ENCODE measurements at regions not wholly inside any gene's neighbourhood (a gene's known extent, or its start where the extent isn't known, plus 50 kb on each side); places are given as distances from the start of the nearest gene placed in this dataset.

DNA sequence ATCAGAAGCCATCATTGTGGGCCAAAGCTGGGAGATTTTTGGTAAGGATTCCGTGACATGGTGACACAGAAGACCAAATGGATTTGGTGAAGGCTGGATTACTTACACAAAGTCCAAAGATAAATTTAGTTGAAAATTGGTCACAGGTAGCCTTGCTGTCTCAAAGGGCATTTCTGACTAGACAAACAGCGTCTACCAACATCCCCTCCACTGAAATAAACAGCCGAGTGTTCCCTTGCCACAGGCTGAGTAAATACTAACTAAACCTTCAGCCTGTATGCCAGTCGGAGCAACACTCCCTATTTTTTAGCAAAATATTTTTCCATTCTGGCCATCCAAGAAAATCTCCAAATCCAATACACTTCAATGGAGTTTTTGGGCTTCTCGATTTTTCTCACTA lies 279.9 kb upstream of the CITED2 start:
- no peak for DNase-seq (ENCODE audit: low spot score)
- Histone ChIP-seq H3K4me2 (peak overlapping the region; percentile 51), H3K4me1 (ENCODE audit: insufficient read depth) (peaks cover 12% of the 10 kb centered on the region), H3K79me2 (no peaks in the 10 kb centered on the region), H3K36me3 (replicated peaks; ENCODE audit: insufficient read depth, low read depth) (no peaks in the 10 kb centered on the region), H2AFZ (peak overlapping the region; percentile 9), H3K9me3 (ENCODE audit: low read depth) (no peaks in the 10 kb centered on the region), H3K27me3 (no peaks in the 10 kb centered on the region), H3K9me2 (replicated peaks; ENCODE audit: insufficient read depth) (no peaks in the 10 kb centered on the region), H3K4me3 (no peak overlapping the region), H4K20me1 (ENCODE audit: insufficient read depth, poor library complexity, severe bottlenecking) (no peaks in the 10 kb centered on the region), H3K27ac (peak overlapping the region; percentile 93)
- WGBS (ENCODE audit: low lambda C conversion rate, missing lambda C conversion rate), result 85% methylated on average over 5 of the region's 5 CpGs
- TF ChIP-seq EZH2phosphoT487 (IDR thresholded peaks at IDR 0.05; ENCODE audit: low read depth, severe bottlenecking, unreplicated experiment) (no peak), EZH2 (IDR thresholded peaks at IDR 0.05; ENCODE audit: borderline replicate concordance) (no peak)
- TF ChIP-seq, protein P1, sequence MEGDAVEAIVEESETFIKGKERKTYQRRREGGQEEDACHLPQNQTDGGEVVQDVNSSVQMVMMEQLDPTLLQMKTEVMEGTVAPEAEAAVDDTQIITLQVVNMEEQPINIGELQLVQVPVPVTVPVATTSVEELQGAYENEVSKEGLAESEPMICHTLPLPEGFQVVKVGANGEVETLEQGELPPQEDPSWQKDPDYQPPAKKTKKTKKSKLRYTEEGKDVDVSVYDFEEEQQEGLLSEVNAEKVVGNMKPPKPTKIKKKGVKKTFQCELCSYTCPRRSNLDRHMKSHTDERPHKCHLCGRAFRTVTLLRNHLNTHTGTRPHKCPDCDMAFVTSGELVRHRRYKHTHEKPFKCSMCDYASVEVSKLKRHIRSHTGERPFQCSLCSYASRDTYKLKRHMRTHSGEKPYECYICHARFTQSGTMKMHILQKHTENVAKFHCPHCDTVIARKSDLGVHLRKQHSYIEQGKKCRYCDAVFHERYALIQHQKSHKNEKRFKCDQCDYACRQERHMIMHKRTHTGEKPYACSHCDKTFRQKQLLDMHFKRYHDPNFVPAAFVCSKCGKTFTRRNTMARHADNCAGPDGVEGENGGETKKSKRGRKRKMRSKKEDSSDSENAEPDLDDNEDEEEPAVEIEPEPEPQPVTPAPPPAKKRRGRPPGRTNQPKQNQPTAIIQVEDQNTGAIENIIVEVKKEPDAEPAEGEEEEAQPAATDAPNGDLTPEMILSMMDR (IDR thresholded peaks at IDR 0.05; ENCODE audit: poor library complexity), result no peak

DNA sequence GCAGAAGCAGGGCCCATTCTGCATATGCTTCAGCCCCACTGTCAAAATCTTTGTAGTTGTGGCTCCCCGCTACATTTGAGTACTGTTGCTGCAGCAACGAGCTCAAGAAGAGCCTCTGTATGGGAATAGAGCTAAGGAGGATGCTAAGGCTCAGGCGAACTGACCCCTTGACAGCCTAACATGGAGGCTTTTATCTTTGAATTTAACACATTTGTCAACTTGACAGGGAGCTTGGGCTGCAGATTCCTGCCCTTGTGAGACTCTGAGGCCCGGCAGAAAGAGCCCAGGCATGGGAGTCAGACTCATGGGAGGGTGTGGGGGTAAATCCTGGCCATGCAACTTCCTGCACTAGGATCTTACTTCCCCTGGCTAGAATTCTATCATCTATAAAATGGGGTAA lies 278.7 kb upstream of the CITED2 start:
- Histone ChIP-seq H3K27me3 (no peaks in the 10 kb centered on the region), H3K4me1 (ENCODE audit: insufficient read depth) (peaks cover 12% of the 10 kb centered on the region), H3K27ac (no peak overlapping the region), H3K4me2 (no peak overlapping the region), H3K36me3 (replicated peaks; ENCODE audit: insufficient read depth, low read depth) (no peaks in the 10 kb centered on the region), H2AFZ (peak overlapping the region; percentile 9), H3K79me2 (no peaks in the 10 kb centered on the region), H4K20me1 (ENCODE audit: insufficient read depth, poor library complexity, severe bottlenecking) (no peaks in the 10 kb centered on the region), H3K9me3 (ENCODE audit: low read depth) (no peaks in the 10 kb centered on the region), H3K9me2 (replicated peaks; ENCODE audit: insufficient read depth) (no peaks in the 10 kb centered on the region), H3K4me3 (no peak overlapping the region)
- DNase-seq (ENCODE audit: low spot score), result no peak
- 53% methylated on average over 4 of the region's 4 CpGs for WGBS (ENCODE audit: low lambda C conversion rate, missing lambda C conversion rate)
- TF ChIP-seq, protein P1 (IDR thresholded peaks at IDR 0.05; ENCODE audit: poor library complexity), result no peak

DNA sequence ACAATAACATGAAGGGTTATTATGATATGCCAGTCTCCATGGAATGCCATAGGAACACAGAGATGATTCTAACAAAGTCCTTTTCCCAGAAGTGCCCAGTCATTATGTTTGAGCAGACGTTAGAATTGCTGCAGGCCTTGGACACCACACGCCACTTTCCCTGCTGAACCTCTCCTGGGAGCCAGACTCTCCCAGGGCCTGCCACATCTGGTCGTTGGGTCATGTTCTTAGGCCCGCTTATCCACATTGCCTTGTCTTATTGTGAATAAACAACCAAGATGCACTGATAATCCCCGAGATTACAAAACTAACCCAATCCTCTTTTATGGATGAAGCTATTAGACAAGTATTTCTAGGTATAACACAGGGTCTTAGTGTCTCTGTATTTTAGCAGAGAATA lies 276.5 kb upstream of the CITED2 start:
- Histone ChIP-seq H3K4me2 (no peak overlapping the region), H3K27me3 (no peaks in the 10 kb centered on the region), H3K9me3 (ENCODE audit: low read depth) (no peaks in the 10 kb centered on the region), H3K79me2 (no peaks in the 10 kb centered on the region), H3K4me3 (no peak overlapping the region), H3K9me2 (replicated peaks; ENCODE audit: insufficient read depth) (no peaks in the 10 kb centered on the region), H4K20me1 (ENCODE audit: insufficient read depth, poor library complexity, severe bottlenecking) (no peaks in the 10 kb centered on the region), H3K4me1 (ENCODE audit: insufficient read depth) (peaks cover 9% of the 10 kb centered on the region), H2AFZ (no peak overlapping the region), H3K27ac (peak overlapping the region; percentile 6), H3K36me3 (replicated peaks; ENCODE audit: insufficient read depth, low read depth) (no peaks in the 10 kb centered on the region)
- TF ChIP-seq EZH2phosphoT487 (IDR thresholded peaks at IDR 0.05; ENCODE audit: low read depth, severe bottlenecking, unreplicated experiment) (no peak), EZH2 (IDR thresholded peaks at IDR 0.05; ENCODE audit: borderline replicate concordance) (no peak)
- TF ChIP-seq, protein P1 (IDR thresholded peaks at IDR 0.05; ENCODE audit: poor library complexity), result no peak
- DNase-seq (ENCODE audit: low spot score), result no peak
- 55% methylated on average over 5 of the region's 5 CpGs for WGBS (ENCODE audit: low lambda C conversion rate, missing lambda C conversion rate)

DNA sequence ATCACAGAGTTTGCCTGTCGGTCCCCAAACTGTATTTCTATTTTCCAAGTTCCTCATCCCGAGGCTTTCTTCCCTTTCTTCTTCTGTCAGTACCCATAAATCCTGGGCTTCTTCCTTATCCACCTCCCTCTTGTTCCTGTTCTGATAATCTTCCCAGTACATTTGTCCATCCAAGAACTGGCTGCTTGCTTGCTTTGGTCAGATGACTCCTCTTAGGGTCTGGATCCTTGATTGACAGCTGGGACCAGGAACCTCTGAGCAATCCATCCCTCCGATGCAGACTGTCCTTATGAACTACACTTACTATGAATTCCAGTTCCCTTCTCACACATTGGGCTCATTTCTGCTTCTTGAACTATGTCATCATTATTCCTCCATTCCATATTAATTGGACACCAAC lies 275.3 kb upstream of the CITED2 start:
- WGBS (ENCODE audit: low lambda C conversion rate, missing lambda C conversion rate), result 93% methylated on average over 3 of the region's 3 CpGs
- Histone ChIP-seq H3K27ac (no peak overlapping the region), H3K9me3 (ENCODE audit: low read depth) (no peaks in the 10 kb centered on the region), H3K4me2 (no peak overlapping the region), H3K4me3 (no peak overlapping the region), H4K20me1 (ENCODE audit: insufficient read depth, poor library complexity, severe bottlenecking) (no peaks in the 10 kb centered on the region), H2AFZ (no peak overlapping the region), H3K4me1 (ENCODE audit: insufficient read depth) (peaks cover 8% of the 10 kb centered on the region), H3K27me3 (no peaks in the 10 kb centered on the region), H3K79me2 (no peaks in the 10 kb centered on the region), H3K36me3 (replicated peaks; ENCODE audit: insufficient read depth, low read depth) (no peaks in the 10 kb centered on the region), H3K9me2 (replicated peaks; ENCODE audit: insufficient read depth) (no peaks in the 10 kb centered on the region)
- DNase-seq (ENCODE audit: low spot score), result no peak
- TF ChIP-seq EZH2 (IDR thresholded peaks at IDR 0.05; ENCODE audit: borderline replicate concordance) (no peak), EZH2phosphoT487 (IDR thresholded peaks at IDR 0.05; ENCODE audit: low read depth, severe bottlenecking, unreplicated experiment) (no peak)
- TF ChIP-seq, protein P1 (IDR thresholded peaks at IDR 0.05; ENCODE audit: poor library complexity), result no peak

All from hepatocyte (in vitro differentiated cells).